ENCODE measurements at regions not wholly inside any gene's neighbourhood (a gene's known extent, or its start where the extent isn't known, plus 50 kb on each side); places are given as distances from the start of the nearest gene placed in this dataset.

- DNase-seq (ENCODE audit: low read depth) = peak; percentile 52
Observed at GRCh38 chr5:124236361-124237205, 509.9 kb downstream of the ZNF608 start.

- DNase-seq (ENCODE audit: low read depth) = no peak
Observed at GRCh38 chr5:124235576-124235975, 510.9 kb downstream of the ZNF608 start.

DNA sequence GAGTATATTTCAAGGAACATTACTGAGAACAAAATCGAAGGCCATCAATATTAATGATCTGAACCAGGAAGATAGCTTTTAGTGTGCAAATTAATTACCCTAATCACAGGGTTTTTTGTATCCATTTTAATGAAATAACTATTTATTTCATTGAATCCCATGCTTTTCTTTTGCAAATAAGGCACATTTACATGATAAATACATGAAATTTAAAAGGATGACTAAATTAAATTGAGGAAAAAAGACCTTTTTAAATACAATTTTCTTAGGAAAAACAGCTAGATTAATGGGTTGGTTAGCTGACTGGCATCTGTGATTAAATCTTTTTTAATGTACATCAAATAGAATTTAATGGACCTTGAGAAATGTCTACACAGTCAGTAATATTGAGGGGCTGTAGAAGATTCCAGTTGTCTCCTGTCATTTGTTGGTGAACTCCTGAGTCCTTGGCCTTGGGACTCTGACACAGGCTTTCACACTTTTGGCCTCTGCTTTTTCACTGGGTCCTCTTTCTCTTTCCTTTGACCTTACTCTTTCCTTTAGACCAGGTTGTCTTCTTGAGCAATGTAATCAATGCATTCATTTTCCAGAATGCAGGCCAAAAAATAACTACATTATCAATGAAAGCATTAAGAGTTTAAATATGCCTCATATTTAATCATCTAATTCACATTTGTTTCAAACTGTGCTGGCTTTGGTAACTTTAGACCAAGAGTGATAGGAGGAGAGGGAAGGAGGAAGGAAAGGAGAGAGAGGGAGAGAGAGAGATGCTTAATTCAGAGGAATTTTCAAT lies 511.5 kb downstream of the ZNF608 start:
- DNase-seq (ENCODE audit: low read depth) = no peak

GRCh38 chr5:124234022-124234769 lies 512.2 kb downstream of the ZNF608 start:
- DNase-seq (ENCODE audit: low read depth) = no peak

GRCh38 chr5:124232515-124232914 lies 513.9 kb downstream of the ZNF608 start:
- no peak for DNase-seq (ENCODE audit: low read depth)

GRCh38 chr5:124231802-124232201 lies 514.6 kb downstream of the ZNF608 start:
- no peak for DNase-seq (ENCODE audit: low read depth)

GRCh38 chr5:124231230-124231629 lies 515.2 kb downstream of the ZNF608 start:
- no peak for DNase-seq (ENCODE audit: low read depth)

- no peak for DNase-seq (ENCODE audit: low read depth)
Observed at GRCh38 chr5:124230456-124230855, 516.0 kb downstream of the ZNF608 start.

GRCh38 chr5:124229352-124229751 lies 517.1 kb downstream of the ZNF608 start:
- DNase-seq (ENCODE audit: low read depth) = no peak

GRCh38 chr5:124227914-124228313 lies 518.5 kb downstream of the ZNF608 start:
- DNase-seq (ENCODE audit: low read depth) = no peak

DNA sequence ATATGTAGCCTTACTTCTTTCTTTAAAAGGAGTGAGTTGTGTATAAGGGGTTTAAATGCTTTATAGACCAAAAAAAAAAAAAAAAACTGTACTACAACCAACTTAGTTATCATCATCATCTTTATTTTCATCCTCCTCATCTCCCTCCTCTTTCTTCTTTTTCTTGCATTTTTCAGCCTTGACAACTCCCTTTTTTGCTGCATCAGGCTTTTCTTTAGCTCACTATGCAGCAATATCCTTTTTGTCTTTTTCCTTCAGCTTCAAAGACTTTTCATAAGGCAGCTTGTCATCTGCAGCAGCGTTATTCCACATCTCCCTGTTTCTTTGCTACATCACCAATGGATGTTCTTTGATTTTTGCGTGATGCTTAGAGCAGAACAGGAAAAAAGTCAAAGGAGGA lies 526.0 kb downstream of the ZNF608 start:
- DNase-seq (ENCODE audit: low read depth) = no peak

DNA sequence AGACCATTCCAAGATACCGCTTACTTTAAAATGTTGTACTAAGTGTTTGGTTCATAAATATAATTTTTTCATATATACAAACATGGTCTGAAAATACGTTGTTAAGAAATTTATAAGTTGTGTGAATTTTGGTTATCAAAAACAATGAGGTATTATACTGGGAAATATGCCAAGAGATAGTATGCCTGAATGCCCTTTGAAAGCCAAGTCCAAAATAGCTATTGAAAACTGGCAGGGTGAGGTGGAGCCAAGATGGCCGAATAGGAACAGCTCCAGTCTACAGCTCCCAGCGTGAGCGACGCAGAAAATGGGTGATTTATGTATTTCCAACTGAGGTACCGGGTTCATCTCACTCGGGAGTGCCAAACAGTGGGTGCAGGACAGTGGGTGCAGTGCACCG lies 533.5 kb downstream of the ZNF608 start:
- DNase-seq (ENCODE audit: low read depth) = no peak

- no peak for DNase-seq (ENCODE audit: low read depth)
Observed at GRCh38 chr5:124210111-124210910, 536.1 kb downstream of the ZNF608 start.

DNA sequence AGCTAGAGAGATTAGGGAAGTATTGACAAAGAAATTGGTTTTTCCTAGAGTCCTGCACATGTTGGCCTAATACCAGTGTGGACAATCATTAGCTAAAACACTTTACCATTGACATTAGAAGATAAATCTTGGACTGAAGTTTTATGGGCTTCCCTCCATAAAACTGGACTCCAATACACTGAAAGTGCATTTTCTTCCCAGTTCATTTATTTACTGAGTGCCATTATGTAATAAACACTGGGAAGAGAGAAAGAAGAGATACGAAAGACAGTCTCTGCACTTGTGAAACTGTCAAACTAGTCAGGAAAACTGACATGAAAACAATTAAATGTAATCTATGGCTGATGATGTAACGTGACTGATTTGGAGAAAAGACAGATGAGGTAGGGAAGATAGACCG lies 539.3 kb downstream of the ZNF608 start:
- no peak for DNase-seq (ENCODE audit: low read depth)

- DNase-seq (ENCODE audit: low read depth) = no peak
Observed at GRCh38 chr5:124206540-124206939, 539.9 kb downstream of the ZNF608 start.

GRCh38 chr5:124203303-124203702 lies 543.1 kb downstream of the ZNF608 start:
- no peak for DNase-seq (ENCODE audit: low read depth)

DNA sequence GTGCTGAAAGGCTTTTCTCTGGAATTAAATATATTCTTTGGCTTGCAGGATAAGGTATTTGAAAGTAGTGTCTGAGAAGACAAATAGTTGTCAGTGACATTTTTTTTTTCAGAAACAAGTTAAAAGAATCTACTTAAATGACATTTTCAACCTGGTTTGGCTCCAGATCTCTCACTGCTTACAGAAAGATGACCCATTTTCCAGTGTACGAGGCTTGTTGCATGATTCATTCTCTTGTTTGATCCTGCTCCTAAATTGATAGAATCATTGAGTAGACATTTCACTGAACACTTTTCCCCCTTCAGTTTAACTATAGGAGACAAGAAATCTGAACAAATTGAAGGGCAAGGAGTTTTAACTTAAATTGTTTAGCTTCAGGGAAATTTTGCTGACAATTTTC lies 546.1 kb downstream of the ZNF608 start:
- no peak for DNase-seq (ENCODE audit: low read depth)

- DNase-seq (ENCODE audit: low read depth) = no peak
Observed at GRCh38 chr5:124199893-124200292, 546.5 kb downstream of the ZNF608 start.

GRCh38 chr5:124195411-124195810 lies 551.0 kb downstream of the ZNF608 start:
- no peak for DNase-seq (ENCODE audit: low read depth)

GRCh38 chr5:124194282-124194681 lies 552.2 kb downstream of the ZNF608 start:
- no peak for DNase-seq (ENCODE audit: low read depth)

DNA sequence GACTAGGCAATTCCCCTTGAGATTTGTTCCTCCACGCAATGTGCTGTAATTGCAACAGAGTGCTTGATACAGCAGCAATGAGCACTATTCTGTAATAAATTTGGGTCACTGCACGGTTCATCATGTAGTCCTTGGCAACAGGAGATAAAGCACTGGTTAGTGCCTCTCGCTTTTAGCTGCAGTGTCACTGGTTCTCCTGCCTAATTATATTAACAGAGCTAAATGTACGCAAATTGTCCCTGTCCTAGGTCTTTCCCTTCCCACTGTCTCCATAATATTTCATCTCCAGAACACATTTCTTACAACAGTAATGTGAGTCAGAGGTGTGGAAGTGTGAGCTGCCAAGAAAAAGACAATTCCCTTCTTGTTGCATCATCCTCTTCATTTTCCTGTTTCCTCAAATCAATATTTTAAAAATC lies 553.1 kb downstream of the ZNF608 start:
- peak; percentile 50 for DNase-seq (ENCODE audit: low read depth)
